SU-DHL-6 (cell line): ENCODE measurements at regions not wholly inside any gene's neighbourhood (a gene's known extent, or its start where the extent isn't known, plus 50 kb on each side); places are given as distances from the start of the nearest gene placed in this dataset.

Experiments
- EZH2phosphoT487 ChIP-seq: fragments of 200-600 bp; sonication (generic), shearing (Covaris generic); conservative IDR thresholded peaks from 2 replicates; pipeline ENCODE4 v1.6.1; 2018; ENCODE audit warnings: mild to moderate bottlenecking, antibody characterized with exemption, low read length, moderate library complexity, mixed read lengths
- TF ChIP-seq, protein P1 (sequence below): fragments of 200-600 bp; sonication (generic); IDR thresholded peaks from one replicate; pipeline ENCODE4 v1.5.1; 2017; ENCODE audit warnings: antibody characterized with exemption, mild to moderate bottlenecking, low read length, moderate library complexity; ENCODE audit not compliant: insufficient read depth, poor library complexity, severe bottlenecking

DNA sequence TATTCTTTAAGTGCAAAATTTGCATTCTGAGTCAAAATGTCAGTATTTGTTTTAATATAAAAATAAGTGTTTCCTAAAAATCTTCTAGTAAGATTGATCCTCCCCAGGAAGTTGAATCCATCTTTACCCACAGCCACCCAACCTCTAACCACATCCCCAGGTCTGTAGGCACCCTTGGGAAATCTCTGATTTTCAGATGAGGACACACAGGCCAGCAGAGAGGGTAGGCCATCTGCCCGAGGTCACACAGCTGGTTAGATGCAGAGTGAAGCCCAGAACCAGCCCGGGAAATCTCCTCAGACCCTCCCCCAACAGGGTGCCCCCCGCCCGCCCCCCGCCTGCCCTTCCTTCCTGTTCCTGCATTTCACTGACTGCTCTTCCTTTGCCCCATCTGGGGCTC is 277.5 kb downstream of the FBXW7 start:
- TF ChIP-seq EZH2phosphoT487, result no peak
- TF ChIP-seq, protein P1, sequence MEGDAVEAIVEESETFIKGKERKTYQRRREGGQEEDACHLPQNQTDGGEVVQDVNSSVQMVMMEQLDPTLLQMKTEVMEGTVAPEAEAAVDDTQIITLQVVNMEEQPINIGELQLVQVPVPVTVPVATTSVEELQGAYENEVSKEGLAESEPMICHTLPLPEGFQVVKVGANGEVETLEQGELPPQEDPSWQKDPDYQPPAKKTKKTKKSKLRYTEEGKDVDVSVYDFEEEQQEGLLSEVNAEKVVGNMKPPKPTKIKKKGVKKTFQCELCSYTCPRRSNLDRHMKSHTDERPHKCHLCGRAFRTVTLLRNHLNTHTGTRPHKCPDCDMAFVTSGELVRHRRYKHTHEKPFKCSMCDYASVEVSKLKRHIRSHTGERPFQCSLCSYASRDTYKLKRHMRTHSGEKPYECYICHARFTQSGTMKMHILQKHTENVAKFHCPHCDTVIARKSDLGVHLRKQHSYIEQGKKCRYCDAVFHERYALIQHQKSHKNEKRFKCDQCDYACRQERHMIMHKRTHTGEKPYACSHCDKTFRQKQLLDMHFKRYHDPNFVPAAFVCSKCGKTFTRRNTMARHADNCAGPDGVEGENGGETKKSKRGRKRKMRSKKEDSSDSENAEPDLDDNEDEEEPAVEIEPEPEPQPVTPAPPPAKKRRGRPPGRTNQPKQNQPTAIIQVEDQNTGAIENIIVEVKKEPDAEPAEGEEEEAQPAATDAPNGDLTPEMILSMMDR, result no peak
